SK-N-SH (cell line): ENCODE measurements at regions not wholly inside any gene's neighbourhood (a gene's known extent, or its start where the extent isn't known, plus 50 kb on each side); places are given as distances from the start of the nearest gene placed in this dataset.
A peak's percentile ranks its signal among the peaks of the same experiment; 100 is the strongest.

Experiments
- CTCF ChIA-PET: fragments of 300-600, 350-600 bp; formaldehyde crosslinking; extraction: SDS; loops from one replicate; lab custom pipeline; 2021; lab: Yijun Ruan, JAX
- POLR2A ChIA-PET: fragments of 350-600 bp; sonication (Branson Sonifier 250); formaldehyde crosslinking; extraction: SDS; loops from one replicate; lab custom pipeline; 2020; ENCODE audit warnings: antibody characterized with exemption, inconsistent platforms; lab: Yijun Ruan, JAX
- DNase-seq: peaks from one replicate; pipeline ENCODE4 v3.0.0; 2012
- H2AFZ ChIP-seq: fragments of 200-600 bp; sonication (generic); 2 replicates; pipeline ENCODE4 v1.8.1; 2016; ENCODE audit warnings: antibody characterized with exemption, mild to moderate bottlenecking, low read depth
- H3F3A ChIP-seq: fragments of 200-600 bp; sonication (generic); replicated peaks from 2 replicates; pipeline ENCODE3; 2016; ENCODE audit warnings: antibody characterized with exemption, mild to moderate bottlenecking; ENCODE audit not compliant: insufficient read depth
- H3K27ac ChIP-seq, 2 experiments: fragments of 200-500 bp in 1 of 2; fragments of 200-600 bp in 1 of 2; sonication (Bioruptor generic) in 1 of 2; sonication (generic), shearing (Covaris generic) in 1 of 2; 2 replicates each; pipeline versions ENCODE4 v1.5.1 to v1.6.1; 2014 to 2016; ENCODE audit warnings: low read depth in 2 of 2, inconsistent platforms in 1 of 2, low read length in 1 of 2, mild to moderate bottlenecking in 1 of 2, mixed read lengths in 1 of 2
- H3K27me3 ChIP-seq: fragments of 200-600 bp; sonication (generic), shearing (Covaris generic); 2 replicates; pipeline ENCODE4 v1.6.1; 2016; ENCODE audit warnings: mixed run types; ENCODE audit not compliant: insufficient read depth
- H3K36me3 ChIP-seq, 2 experiments: fragments of 200-500 bp in 1 of 2; fragments of 200-600 bp in 1 of 2; sonication (Bioruptor generic) in 1 of 2; sonication (generic) in 1 of 2; replicated peaks in 1 of 2; 2 replicates each; pipeline versions ENCODE3 to v1.5.1; 2014 to 2016; ENCODE audit warnings: low read length in 1 of 2, mild to moderate bottlenecking in 1 of 2; ENCODE audit not compliant: insufficient read depth in 2 of 2, control insufficient read depth in 1 of 2
- H3K4me1 ChIP-seq, 2 experiments: fragments of 200-500 bp in 1 of 2; fragments of 200-600 bp in 1 of 2; sonication (Bioruptor generic) in 1 of 2; sonication (generic), shearing (Covaris generic) in 1 of 2; 2 replicates each; pipeline versions ENCODE4 v1.5.1 to v1.6.1; 2014 to 2016; ENCODE audit warnings: low read depth in 1 of 2, low read length in 1 of 2, mixed run types in 1 of 2; ENCODE audit not compliant: insufficient read depth in 2 of 2, control insufficient read depth in 1 of 2
- H3K4me2 ChIP-seq: fragments of 200-600 bp; sonication (generic), shearing (Covaris generic); 2 replicates; pipeline ENCODE4 v1.6.1; 2017; ENCODE audit warnings: mixed run types
- H3K4me3 ChIP-seq, 2 experiments: fragments of 200-500 bp in 1 of 2; fragments of 200-600 bp in 1 of 2; sonication (Bioruptor generic) in 1 of 2; sonication (generic), shearing (Covaris generic) in 1 of 2; 2 replicates each; pipeline versions ENCODE4 v1.5.1 to v1.8.1; 2014 to 2016; ENCODE audit warnings: low read depth in 2 of 2, inconsistent platforms in 1 of 2, low read length in 1 of 2, mild to moderate bottlenecking in 1 of 2, mixed read lengths in 1 of 2, moderate library complexity in 1 of 2
- H3K79me2 ChIP-seq: fragments of 200-600 bp; sonication (generic); 2 replicates; pipeline ENCODE4 v1.8.1; 2017; ENCODE audit warnings: mild to moderate bottlenecking; ENCODE audit not compliant: insufficient read depth
- H3K9ac ChIP-seq: fragments of 200-600 bp; sonication (generic); 2 replicates; pipeline ENCODE4 v1.6.1; 2017; ENCODE audit warnings: mixed run types
- H3K9me2 ChIP-seq: fragments of 200-600 bp; sonication (generic); 2 replicates; pipeline ENCODE4 v1.6.1; 2017; ENCODE audit warnings: mixed run types
- H3K9me3 ChIP-seq: fragments of 200-600 bp; sonication (generic); 2 replicates; pipeline ENCODE4 v1.6.1; 2017; ENCODE audit warnings: mixed run types, mild to moderate bottlenecking, moderate library complexity
- H4K20me1 ChIP-seq: fragments of 200-600 bp; sonication (generic); 2 replicates; pipeline ENCODE4 v1.6.1; 2017; ENCODE audit warnings: mild to moderate bottlenecking, mixed run types; ENCODE audit not compliant: insufficient read depth
- CHD2 ChIP-seq: fragments of 150-350 bp; IDR thresholded peaks from 2 replicates; pipeline ENCODE4 v1.6.1; 2018; ENCODE audit warnings: low read length; ENCODE audit not compliant: partially characterized antibody
- ELF1 ChIP-seq: IDR thresholded peaks from 2 replicates; pipeline ENCODE4 v1.4.0; 2012
- GATA2 ChIP-seq: sonication (generic); formaldehyde crosslinking; IDR thresholded peaks from 2 replicates; pipeline ENCODE4 v1.5.0; 2020; ENCODE audit warnings: mild to moderate bottlenecking, missing genetic modification reagents
- JUND ChIP-seq: IDR thresholded peaks from 2 replicates; pipeline ENCODE4 v1.4.0; 2012
- MXI1 ChIP-seq: IDR thresholded peaks from 2 replicates; pipeline ENCODE4 v1.6.1; 2012; ENCODE audit warnings: mild to moderate bottlenecking, low read depth, low read length, improper control_type of control experiment
- NRF1 ChIP-seq: IDR thresholded peaks from 2 replicates; pipeline ENCODE4 v1.6.1; 2012; ENCODE audit warnings: low read depth, mild to moderate bottlenecking, low read length
- RCOR1 ChIP-seq: fragments of 150-350 bp; IDR thresholded peaks from 2 replicates; pipeline ENCODE4 v1.6.1; 2017; ENCODE audit warnings: antibody characterized with exemption, low read length
- RFX5 ChIP-seq: IDR thresholded peaks from 2 replicates; pipeline ENCODE4 v1.6.1; 2012; ENCODE audit warnings: mild to moderate bottlenecking, improper control_type of control experiment, low read length
- SIN3A ChIP-seq: IDR thresholded peaks from 2 replicates; pipeline ENCODE4 v1.6.1; 2012; ENCODE audit warnings: low read depth, mild to moderate bottlenecking, low read length, moderate library complexity, borderline replicate concordance
- SMC3 ChIP-seq: IDR thresholded peaks from 2 replicates; pipeline ENCODE4 v1.6.1; 2012; ENCODE audit warnings: low read depth, low read length, improper control_type of control experiment
- TAF1 ChIP-seq: IDR thresholded peaks from 2 replicates; pipeline ENCODE4 v1.6.1; 2012; ENCODE audit warnings: low read depth, mild to moderate bottlenecking, low read length, moderate library complexity, borderline replicate concordance
- TCF12 ChIP-seq: IDR thresholded peaks from 2 replicates; pipeline ENCODE4 v1.4.0; 2012
- YY1 ChIP-seq: IDR thresholded peaks from 2 replicates; pipeline ENCODE4 v1.4.0; 2012; ENCODE audit warnings: low read depth, mild to moderate bottlenecking
- WGBS: methylation state at CpG from one replicate; pipeline ENCODE4 v1.1.6; 2017; ENCODE audit warnings: low lambda C conversion rate; 5-methylcytosine and 5-hydroxymethylcytosine counted together
- TF ChIP-seq, protein P1 (sequence below): IDR thresholded peaks from 2 replicates; pipeline ENCODE4 v1.4.0; 2012; ENCODE audit warnings: low read depth, borderline replicate concordance
- TF ChIP-seq, protein P2 (sequence below): fragments of 200-600 bp; sonication (generic); IDR thresholded peaks from 2 replicates; pipeline ENCODE4 v1.6.1; 2017; ENCODE audit warnings: antibody characterized with exemption, mild to moderate bottlenecking, moderate library complexity
- TF ChIP-seq, protein P3 (sequence below): IDR thresholded peaks from 2 replicates; pipeline ENCODE4 v1.6.1; 2012; ENCODE audit warnings: mild to moderate bottlenecking, low read depth, low read length, moderate library complexity
- TF ChIP-seq, protein P4 (sequence below): fragments of 150-350 bp; IDR thresholded peaks from 2 replicates; pipeline ENCODE4 v1.6.1; 2016; ENCODE audit warnings: mild to moderate bottlenecking, low read depth, low read length
- TF ChIP-seq, protein P5 (sequence below): IDR thresholded peaks from 2 replicates; pipeline ENCODE4 v1.4.0; 2012; ENCODE audit warnings: low read depth, borderline replicate concordance
- TF ChIP-seq, protein P6 (sequence below): fragments of 150-350 bp; IDR thresholded peaks from 2 replicates; pipeline ENCODE4 v1.6.1; 2017; ENCODE audit warnings: antibody characterized with exemption, low read length, low read depth, borderline replicate concordance

DNA sequence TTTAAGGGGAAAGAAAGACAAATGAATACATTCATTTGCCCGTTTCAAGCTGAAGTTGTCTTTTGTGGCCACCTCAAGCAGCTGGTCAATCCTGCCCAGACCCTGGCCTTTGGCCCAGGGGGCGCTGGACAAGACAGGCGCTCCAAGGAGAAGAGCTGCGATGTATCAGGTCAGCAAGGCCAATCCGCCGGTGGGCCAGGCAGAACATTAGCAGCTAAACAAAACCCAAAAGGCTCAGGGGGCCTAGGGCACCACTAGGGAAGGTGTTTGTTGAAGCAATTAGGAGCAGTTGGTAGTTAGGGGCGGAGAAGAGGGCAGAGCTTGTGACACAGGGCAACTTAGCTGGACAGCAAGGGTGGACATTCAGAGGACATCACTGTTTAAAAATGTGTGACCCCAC lies 60.8 kb upstream of the TMEM33 start:
- CTCF ChIA-PET, result interaction anchor here (0.7 to 3.3 kb wide), 12 partner anchors 11 to 615 kb away, joined by 3 to 43 read pairs (median 6); partner anchors contain the start of gene PHOX2B
- peaks cover 37% of the 10 kb centered on the region for H3K27me3 ChIP-seq
- 42% methylated on average over 7 of the region's 7 CpGs for WGBS
- no peak for DNase-seq
- H3K9ac ChIP-seq, result no peak overlapping the region
- H3K4me3 ChIP-seq, result peak overlapping the region in 1 of 2 experiments; percentile 4; a peak in 1 of 4 replicates
- peaks cover 0 to 59% of the 10 kb centered on the region in 2 experiments; a peak in 2 of 4 replicates for H3K4me1 ChIP-seq
- H3K27ac ChIP-seq, result peak overlapping the region in 1 of 2 experiments; percentile 99; a peak in 2 of 4 replicates
- no peaks in the 10 kb centered on the region for H4K20me1 ChIP-seq
- H3K9me2 ChIP-seq, result no peaks in the 10 kb centered on the region
- no peaks in the 10 kb centered on the region for H3K9me3 ChIP-seq
- H3F3A ChIP-seq, result no peaks in the 10 kb centered on the region
- no peaks in the 10 kb centered on the region for H3K79me2 ChIP-seq
- POLR2A ChIA-PET, result interaction anchor here (0.7 to 16.3 kb wide), 17 partner anchors 8 to 186 kb away, joined by 3 to 524 read pairs (median 10); partner anchors contain the start of gene PHOX2B
- no peak overlapping the region for H3K4me2 ChIP-seq
- H2AFZ ChIP-seq, result no peak overlapping the region
- TF ChIP-seq YY1 (no peak), NRF1 (no peak), SIN3A (no peak), TAF1 (no peak), GATA2 (CRISPR knock-in tag) (no peak), RFX5 (no peak), RCOR1 (no peak), JUND (no peak), CHD2 (no peak), SMC3 (no peak), TCF12 (no peak), MXI1 (no peak), ELF1 (no peak)
- TF ChIP-seq, protein P1, sequence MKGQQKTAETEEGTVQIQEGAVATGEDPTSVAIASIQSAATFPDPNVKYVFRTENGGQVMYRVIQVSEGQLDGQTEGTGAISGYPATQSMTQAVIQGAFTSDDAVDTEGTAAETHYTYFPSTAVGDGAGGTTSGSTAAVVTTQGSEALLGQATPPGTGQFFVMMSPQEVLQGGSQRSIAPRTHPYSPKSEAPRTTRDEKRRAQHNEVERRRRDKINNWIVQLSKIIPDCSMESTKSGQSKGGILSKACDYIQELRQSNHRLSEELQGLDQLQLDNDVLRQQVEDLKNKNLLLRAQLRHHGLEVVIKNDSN, result no peak
- TF ChIP-seq, protein P2, sequence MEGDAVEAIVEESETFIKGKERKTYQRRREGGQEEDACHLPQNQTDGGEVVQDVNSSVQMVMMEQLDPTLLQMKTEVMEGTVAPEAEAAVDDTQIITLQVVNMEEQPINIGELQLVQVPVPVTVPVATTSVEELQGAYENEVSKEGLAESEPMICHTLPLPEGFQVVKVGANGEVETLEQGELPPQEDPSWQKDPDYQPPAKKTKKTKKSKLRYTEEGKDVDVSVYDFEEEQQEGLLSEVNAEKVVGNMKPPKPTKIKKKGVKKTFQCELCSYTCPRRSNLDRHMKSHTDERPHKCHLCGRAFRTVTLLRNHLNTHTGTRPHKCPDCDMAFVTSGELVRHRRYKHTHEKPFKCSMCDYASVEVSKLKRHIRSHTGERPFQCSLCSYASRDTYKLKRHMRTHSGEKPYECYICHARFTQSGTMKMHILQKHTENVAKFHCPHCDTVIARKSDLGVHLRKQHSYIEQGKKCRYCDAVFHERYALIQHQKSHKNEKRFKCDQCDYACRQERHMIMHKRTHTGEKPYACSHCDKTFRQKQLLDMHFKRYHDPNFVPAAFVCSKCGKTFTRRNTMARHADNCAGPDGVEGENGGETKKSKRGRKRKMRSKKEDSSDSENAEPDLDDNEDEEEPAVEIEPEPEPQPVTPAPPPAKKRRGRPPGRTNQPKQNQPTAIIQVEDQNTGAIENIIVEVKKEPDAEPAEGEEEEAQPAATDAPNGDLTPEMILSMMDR, result no peak
- TF ChIP-seq, protein P3, sequence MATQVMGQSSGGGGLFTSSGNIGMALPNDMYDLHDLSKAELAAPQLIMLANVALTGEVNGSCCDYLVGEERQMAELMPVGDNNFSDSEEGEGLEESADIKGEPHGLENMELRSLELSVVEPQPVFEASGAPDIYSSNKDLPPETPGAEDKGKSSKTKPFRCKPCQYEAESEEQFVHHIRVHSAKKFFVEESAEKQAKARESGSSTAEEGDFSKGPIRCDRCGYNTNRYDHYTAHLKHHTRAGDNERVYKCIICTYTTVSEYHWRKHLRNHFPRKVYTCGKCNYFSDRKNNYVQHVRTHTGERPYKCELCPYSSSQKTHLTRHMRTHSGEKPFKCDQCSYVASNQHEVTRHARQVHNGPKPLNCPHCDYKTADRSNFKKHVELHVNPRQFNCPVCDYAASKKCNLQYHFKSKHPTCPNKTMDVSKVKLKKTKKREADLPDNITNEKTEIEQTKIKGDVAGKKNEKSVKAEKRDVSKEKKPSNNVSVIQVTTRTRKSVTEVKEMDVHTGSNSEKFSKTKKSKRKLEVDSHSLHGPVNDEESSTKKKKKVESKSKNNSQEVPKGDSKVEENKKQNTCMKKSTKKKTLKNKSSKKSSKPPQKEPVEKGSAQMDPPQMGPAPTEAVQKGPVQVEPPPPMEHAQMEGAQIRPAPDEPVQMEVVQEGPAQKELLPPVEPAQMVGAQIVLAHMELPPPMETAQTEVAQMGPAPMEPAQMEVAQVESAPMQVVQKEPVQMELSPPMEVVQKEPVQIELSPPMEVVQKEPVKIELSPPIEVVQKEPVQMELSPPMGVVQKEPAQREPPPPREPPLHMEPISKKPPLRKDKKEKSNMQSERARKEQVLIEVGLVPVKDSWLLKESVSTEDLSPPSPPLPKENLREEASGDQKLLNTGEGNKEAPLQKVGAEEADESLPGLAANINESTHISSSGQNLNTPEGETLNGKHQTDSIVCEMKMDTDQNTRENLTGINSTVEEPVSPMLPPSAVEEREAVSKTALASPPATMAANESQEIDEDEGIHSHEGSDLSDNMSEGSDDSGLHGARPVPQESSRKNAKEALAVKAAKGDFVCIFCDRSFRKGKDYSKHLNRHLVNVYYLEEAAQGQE, result no peak
- TF ChIP-seq, protein P4, sequence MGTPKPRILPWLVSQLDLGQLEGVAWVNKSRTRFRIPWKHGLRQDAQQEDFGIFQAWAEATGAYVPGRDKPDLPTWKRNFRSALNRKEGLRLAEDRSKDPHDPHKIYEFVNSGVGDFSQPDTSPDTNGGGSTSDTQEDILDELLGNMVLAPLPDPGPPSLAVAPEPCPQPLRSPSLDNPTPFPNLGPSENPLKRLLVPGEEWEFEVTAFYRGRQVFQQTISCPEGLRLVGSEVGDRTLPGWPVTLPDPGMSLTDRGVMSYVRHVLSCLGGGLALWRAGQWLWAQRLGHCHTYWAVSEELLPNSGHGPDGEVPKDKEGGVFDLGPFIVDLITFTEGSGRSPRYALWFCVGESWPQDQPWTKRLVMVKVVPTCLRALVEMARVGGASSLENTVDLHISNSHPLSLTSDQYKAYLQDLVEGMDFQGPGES, result no peak
- TF ChIP-seq, protein P5, sequence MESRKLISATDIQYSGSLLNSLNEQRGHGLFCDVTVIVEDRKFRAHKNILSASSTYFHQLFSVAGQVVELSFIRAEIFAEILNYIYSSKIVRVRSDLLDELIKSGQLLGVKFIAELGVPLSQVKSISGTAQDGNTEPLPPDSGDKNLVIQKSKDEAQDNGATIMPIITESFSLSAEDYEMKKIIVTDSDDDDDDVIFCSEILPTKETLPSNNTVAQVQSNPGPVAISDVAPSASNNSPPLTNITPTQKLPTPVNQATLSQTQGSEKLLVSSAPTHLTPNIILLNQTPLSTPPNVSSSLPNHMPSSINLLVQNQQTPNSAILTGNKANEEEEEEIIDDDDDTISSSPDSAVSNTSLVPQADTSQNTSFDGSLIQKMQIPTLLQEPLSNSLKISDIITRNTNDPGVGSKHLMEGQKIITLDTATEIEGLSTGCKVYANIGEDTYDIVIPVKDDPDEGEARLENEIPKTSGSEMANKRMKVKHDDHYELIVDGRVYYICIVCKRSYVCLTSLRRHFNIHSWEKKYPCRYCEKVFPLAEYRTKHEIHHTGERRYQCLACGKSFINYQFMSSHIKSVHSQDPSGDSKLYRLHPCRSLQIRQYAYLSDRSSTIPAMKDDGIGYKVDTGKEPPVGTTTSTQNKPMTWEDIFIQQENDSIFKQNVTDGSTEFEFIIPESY, result no peak
- TF ChIP-seq, protein P6, sequence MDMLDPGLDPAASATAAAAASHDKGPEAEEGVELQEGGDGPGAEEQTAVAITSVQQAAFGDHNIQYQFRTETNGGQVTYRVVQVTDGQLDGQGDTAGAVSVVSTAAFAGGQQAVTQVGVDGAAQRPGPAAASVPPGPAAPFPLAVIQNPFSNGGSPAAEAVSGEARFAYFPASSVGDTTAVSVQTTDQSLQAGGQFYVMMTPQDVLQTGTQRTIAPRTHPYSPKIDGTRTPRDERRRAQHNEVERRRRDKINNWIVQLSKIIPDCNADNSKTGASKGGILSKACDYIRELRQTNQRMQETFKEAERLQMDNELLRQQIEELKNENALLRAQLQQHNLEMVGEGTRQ, result no peak
- peaks cover 0 to 10% of the 10 kb centered on the region in 2 experiments for H3K36me3 ChIP-seq
